IPS DF 4.7 (cell line): ENCODE measurements at regions not wholly inside any gene's neighbourhood (a gene's known extent, or its start where the extent isn't known, plus 50 kb on each side); places are given as distances from the start of the nearest gene placed in this dataset.
"Not testable (repeated sequence)": the region's sequence is repeated elsewhere in the genome, so short reads cannot be mapped to it uniquely, and the experiment has no call there.

Experiments
- DNase-seq: peaks from one replicate; pipeline ENCODE4 v3.0.0-alpha.2; 2013; ENCODE audit warnings: low spot score; ENCODE audit errors: extremely low read depth

GRCh38 chr15:69758810-69759790 is 306.5 kb downstream of the RPLP1 start:
- DNase-seq = no peak

DNA sequence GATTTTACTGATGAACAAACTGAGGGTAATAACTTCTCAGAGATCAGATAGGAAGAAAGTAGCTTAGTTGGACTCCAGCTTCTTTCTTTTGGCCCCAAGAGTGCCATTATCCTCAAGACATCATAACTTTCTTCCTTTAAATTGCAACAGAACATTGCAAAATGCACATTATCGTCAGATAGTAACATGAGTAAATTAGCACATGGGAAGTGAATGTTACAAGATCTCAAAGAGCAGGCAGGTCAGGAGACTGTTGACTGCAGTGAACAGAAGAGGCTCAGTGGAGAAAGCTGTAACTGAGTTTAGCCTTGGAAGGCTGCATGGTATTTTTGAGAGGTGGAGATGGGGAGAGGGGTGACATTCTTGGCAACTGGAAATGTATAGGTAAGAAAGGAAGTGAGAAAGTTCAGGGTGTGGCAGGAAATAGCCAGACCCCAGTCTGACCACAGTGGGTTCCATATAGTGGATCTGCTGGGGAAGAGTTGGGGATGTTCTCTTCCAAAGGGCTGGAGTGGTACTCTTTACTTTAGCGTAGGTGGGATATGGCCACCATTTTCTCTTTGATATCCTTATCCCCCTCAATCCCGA is 307.7 kb downstream of the RPLP1 start:
- DNase-seq = no peak

DNA sequence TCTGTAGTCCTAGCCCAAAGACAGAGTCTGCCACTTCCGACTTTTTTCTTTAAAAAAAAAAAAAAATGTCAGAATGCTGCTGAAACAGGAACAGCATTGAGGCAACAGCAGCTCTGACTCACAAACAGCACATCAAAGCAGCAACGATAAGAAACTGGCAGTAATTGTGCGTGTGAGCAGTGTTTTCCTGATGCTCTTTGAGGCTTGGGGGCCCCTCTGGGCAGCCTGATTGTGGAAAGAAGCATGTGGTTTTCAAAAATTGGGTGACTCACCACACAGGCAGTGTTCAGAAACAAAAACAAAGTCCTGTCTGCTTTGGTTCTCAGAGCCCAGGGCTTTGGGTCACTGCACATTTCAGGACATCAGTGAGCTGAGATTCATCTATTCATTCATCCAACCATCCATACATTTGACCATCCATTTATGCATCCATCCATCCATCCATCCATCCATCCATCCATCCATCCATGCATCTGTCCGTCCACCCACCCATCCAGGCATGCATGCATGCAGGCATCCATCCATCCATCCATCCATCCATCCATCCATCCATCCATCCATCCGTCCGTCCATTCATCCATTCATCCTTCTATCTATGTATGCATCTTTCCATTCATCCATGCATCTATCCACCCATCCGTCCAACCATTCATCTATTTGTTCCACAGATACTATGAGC is 308.4 kb downstream of the RPLP1 start:
- DNase-seq = no peak

- no peak for DNase-seq
Observed at GRCh38 chr15:69762373-69763148, 309.9 kb downstream of the RPLP1 start.

DNA sequence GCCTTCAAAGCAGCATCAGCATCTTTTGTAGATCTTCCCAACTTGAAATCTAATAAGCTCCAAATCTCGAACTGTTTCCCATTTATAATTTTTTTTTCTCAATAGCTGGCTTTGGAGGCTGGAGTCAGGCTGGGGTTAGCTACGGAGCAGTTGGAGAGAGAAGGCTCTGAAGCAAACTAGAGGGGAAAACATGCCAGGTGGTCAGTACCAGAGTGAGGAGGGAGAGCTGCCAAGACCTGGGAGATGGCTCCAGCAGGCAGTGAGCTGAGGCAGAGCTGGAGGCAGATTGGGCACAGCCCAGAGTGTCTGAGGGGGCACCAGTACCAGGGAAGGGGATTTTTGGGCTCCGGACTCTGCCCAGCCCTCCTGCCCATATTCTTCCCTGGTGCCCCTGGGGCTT is 311.2 kb downstream of the RPLP1 start:
- no peak for DNase-seq

DNA sequence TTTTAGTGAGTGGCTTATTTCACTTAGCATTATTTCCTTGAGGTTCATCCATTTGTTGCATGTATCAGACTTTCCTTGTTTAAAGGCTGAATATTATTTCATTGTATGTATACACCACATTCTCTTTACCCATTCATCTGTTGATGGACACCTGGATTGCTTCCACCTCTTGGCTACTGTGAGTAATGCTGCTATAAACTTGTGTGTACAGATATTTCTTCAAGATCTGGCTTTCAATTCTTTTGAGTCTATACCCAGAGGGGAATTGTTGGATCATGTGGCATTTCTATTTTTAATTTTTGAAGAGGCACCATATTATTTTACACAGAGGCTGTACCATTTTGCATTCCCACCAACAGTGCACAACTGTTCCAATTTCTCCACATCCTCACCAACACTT is 313.5 kb downstream of the RPLP1 start:
- DNase-seq = no peak

- DNase-seq = no peak
Observed at GRCh38 chr15:69767191-69767590, 314.6 kb downstream of the RPLP1 start.

DNA sequence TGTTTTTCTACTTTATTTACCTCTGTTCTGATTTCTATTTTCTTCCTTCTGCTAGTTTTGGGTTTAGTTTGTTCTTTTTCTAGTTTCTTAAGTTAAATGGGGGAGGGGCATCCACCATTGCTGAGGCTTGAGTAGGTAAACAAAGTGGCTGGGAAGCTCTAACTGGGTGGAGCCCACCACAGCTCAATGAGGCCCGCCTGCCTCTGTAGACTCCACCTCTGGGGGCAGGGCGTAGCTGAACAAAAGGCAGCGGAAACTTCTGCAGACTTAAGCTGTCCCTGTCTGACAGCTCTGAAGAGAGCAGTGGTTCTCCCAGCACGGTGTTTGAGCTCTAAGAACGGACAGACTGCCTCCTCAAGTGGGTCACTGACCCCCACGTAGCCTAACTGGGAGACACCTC is 316.7 kb downstream of the RPLP1 start:
- not testable (repeated sequence) for DNase-seq

DNA sequence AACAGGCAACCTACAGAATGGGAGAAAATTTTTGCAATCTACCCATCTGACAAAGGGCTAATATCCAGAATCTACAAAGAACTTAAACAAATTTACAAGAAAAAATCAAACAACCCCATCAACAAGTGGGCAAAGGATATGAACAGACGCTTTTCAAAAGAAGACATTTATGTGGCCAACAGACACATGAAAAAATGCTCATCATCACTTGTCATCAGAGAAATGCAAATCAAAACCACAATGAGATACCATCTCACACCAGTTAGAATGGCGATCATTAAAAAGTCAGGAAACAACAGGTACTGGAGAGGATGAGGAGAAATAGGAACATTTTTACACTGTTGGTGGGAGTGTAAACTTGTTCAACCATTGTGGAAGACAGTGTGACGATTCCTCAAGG is 321.6 kb downstream of the RPLP1 start:
- DNase-seq = not testable (repeated sequence)

- not testable (repeated sequence) for DNase-seq
Observed at GRCh38 chr15:69774711-69775110, 322.1 kb downstream of the RPLP1 start.

GRCh38 chr15:69777356-69777755 is 320.4 kb downstream of the TLE3 start:
- no peak for DNase-seq

DNA sequence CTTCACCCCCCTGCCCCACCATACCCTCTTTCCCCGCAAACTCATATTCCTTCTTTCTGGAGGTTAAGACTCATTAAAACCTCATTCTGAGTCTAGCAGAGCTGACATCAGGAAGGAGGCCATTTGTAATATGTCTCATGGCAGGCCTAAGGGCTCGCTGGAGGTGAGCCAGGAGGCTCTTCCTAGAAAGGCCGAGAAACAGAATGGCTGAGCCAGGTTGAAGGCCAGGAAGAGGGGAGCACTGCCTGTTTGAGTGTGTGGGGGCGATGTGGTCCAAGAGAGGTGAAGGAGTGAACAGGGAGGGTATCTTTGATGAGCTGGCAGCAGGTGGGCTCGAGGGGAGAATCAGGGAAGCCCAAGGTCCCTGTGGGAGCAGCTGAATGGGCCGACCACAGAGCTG is 317.3 kb downstream of the TLE3 start:
- DNase-seq = no peak

GRCh38 chr15:69780981-69781380 is 316.7 kb downstream of the TLE3 start:
- no peak for DNase-seq

GRCh38 chr15:69781411-69782125 is 316.1 kb downstream of the TLE3 start:
- DNase-seq = no peak

DNA sequence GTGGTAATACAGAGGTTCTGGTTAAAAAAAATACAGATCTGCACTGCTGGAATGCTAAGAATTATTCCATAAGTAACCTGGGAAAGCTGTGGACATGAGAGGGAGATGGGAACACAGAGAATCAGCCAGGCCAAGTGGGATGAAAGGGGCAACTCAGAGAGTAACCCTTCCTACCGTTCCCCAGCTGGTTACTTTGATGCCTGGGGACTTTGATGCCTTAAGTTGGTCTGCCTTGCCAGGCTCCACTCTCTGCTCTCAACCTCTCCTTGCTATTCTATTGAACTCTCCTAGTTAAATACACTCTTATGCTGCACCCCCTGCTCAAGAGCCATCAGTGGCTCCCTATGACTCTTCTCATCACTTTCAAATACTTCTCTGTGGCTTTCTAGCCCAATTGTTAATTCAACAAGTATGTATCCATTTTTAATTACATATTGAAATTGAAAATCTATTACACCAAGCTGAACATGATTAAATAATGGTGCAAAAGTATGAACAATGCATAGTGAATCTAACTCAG is 315.5 kb downstream of the TLE3 start:
- DNase-seq = no peak

DNA sequence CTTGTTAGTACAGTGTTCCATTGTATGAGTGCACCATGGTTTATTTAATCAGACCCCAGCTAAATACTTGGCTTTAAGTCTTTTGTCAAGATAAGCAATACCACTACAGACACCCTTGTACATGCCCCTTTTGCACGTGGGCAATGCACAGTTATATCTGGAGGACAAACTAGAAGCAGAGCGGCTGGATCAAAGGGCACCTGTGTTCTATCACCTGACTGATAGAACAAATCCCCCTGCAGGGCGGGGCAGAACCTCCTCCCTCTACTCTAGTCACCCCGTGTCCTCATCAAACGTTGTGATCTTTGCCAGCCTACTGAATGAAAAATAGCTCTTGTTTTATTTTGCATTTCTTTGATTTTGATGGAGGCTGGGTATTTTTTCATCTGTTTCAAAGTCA is 314.9 kb downstream of the TLE3 start:
- no peak for DNase-seq

- no peak for DNase-seq
Observed at GRCh38 chr15:69783211-69783610, 314.5 kb downstream of the TLE3 start.

DNA sequence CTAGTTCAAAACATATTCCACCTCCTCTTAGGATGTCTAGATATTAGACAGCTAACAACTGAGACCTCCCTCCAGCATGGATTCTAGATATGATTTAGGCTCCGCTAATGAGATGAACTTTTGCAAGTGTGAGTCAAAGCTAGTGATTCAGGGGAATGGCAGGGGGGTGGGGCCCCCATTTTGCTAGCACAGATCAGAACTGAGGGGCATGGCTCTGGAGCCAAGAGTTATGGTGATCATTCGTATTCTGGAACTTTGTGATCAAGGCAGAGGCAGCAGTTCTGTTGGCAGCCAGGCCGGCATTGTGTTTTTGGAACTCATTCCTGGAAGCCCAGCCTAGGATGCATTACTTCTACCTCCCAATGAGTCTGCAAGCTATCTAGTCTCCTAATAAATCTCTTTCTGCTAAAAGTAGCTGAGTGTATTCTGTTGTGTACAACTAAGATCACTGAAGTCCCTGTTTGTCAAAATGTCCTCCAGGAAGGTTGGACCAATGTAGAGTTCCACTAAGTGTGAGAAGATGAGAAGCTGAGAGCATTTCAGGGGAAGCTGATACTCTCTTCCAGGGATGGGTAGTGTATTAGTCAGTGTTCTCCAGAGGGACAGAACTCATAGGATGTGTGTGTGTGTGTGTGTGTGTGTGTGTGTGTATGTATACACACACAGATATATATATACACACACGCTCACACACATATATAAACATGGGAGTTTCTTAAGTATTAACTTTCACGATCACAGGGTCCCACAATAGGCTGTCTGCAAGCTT is 312.7 kb downstream of the TLE3 start:
- no peak for DNase-seq

DNA sequence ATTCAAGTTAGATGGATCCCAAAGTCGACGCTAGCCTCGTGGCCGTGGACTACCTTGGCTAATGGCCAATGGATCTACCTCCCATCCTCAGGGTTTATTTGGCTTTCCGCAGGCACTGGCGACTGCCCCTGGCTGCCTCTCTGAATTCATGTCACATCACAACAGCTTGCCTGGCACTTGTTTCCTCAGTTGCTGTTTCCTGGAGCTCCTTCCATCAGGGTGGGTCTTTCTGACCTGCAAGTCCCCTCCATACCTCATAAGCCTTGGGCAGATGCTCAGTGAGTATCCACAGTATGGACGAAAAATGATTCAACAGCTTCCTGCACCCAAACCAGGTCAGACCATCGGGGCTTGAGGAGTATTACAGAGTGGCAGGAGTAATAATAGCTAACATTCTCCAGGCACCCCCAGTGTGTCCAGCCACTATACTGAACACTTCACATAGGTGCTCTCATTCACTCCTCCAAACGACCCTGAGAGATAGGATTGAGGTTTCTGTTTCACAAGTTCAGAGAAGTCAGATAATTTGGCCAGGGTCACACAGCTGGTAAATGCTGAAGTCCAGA is 311.5 kb downstream of the TLE3 start:
- DNase-seq = no peak
